Hepatocyte (in vitro differentiated cells): ENCODE measurements at regions not wholly inside any gene's neighbourhood (a gene's known extent, or its start where the extent isn't known, plus 50 kb on each side); places are given as distances from the start of the nearest gene placed in this dataset.

Experiments
- DNase-seq: peaks from one replicate; pipeline ENCODE4 v3.0.0-alpha.2; 2016; ENCODE audit warnings: low spot score
- H2AFZ ChIP-seq: fragments of 200-600 bp; sonication (generic); 2 replicates; pipeline ENCODE4 v1.6.0; 2016; ENCODE audit warnings: antibody characterized with exemption, mild to moderate bottlenecking
- H3K27ac ChIP-seq: fragments of 200-600 bp; sonication (generic); 2 replicates; pipeline ENCODE4 v1.5.1; 2016; ENCODE audit warnings: mild to moderate bottlenecking
- H3K27me3 ChIP-seq: fragments of 200-600 bp; sonication (generic); 2 replicates; pipeline ENCODE4 v1.6.1; 2016
- H3K36me3 ChIP-seq: fragments of 200-600 bp; sonication (generic); replicated peaks from 2 replicates; pipeline ENCODE4 v1.5.1; 2016; ENCODE audit warnings: low read depth; ENCODE audit not compliant: insufficient read depth
- H3K4me1 ChIP-seq: fragments of 200-600 bp; sonication (generic); 2 replicates; pipeline ENCODE4 v1.5.1; 2016; ENCODE audit warnings: mild to moderate bottlenecking, moderate library complexity; ENCODE audit not compliant: insufficient read depth
- H3K4me2 ChIP-seq: fragments of 200-600 bp; sonication (generic); 2 replicates; pipeline ENCODE4 v1.6.0; 2016
- H3K4me3 ChIP-seq: fragments of 200-600 bp; sonication (generic); 2 replicates; pipeline ENCODE4 v1.5.1; 2016; ENCODE audit warnings: mild to moderate bottlenecking
- H3K79me2 ChIP-seq: fragments of 200-600 bp; sonication (generic); 2 replicates; pipeline ENCODE4 v1.6.0; 2017; ENCODE audit warnings: mild to moderate bottlenecking
- H3K9me2 ChIP-seq: fragments of 200-600 bp; sonication (generic); replicated peaks from 2 replicates; pipeline ENCODE4 v1.6.0; 2017; ENCODE audit warnings: mild to moderate bottlenecking; ENCODE audit not compliant: insufficient read depth
- H3K9me3 ChIP-seq: fragments of 200-600 bp; sonication (generic); 2 replicates; pipeline ENCODE4 v1.5.1; 2016; ENCODE audit warnings: low read depth, mild to moderate bottlenecking
- H4K20me1 ChIP-seq: fragments of 200-600 bp; sonication (generic); 2 replicates; pipeline ENCODE4 v1.6.0; 2016; ENCODE audit warnings: mild to moderate bottlenecking; ENCODE audit not compliant: insufficient read depth, poor library complexity, severe bottlenecking
- CTCF ChIP-seq: fragments of 200-600 bp; sonication (generic); IDR thresholded peaks from 2 replicates; pipeline ENCODE4 v1.5.1; 2016; ENCODE audit warnings: antibody characterized with exemption, mild to moderate bottlenecking; ENCODE audit not compliant: poor library complexity
- EZH2 ChIP-seq: fragments of 200-600 bp; sonication (generic); IDR thresholded peaks from 2 replicates; pipeline ENCODE4 v1.6.1; 2016; ENCODE audit warnings: antibody characterized with exemption, mild to moderate bottlenecking, borderline replicate concordance
- EZH2phosphoT487 ChIP-seq: fragments of 200-600 bp; sonication (generic); IDR thresholded peaks from one replicate; pipeline ENCODE4 v1.6.1; 2018; ENCODE audit warnings: antibody characterized with exemption, mild to moderate bottlenecking, low read depth, moderate library complexity; ENCODE audit not compliant: unreplicated experiment, severe bottlenecking
- WGBS: methylation state at CpG from one replicate; pipeline ENCODE4 v1.1.6; 2016; ENCODE audit warnings: low lambda C conversion rate; ENCODE audit errors: missing lambda C conversion rate; 5-methylcytosine and 5-hydroxymethylcytosine counted together

GRCh38 chr12:31790759-31791158, 61.9 kb upstream of the AMN1 start:
- H4K20me1 ChIP-seq = no peaks in the 10 kb centered on the region
- H3K79me2 ChIP-seq = no peaks in the 10 kb centered on the region
- TF ChIP-seq EZH2 = no peak
- TF ChIP-seq CTCF = no peak
- TF ChIP-seq EZH2phosphoT487 = no peak
- no peaks in the 10 kb centered on the region for H3K36me3 ChIP-seq
- DNase-seq = no peak
- no peaks in the 10 kb centered on the region for H3K27me3 ChIP-seq
- H3K4me1 ChIP-seq = no peaks in the 10 kb centered on the region
- no peaks in the 10 kb centered on the region for H3K9me2 ChIP-seq
- 0% methylated on average over 1 of the region's 1 CpG for WGBS
- no peaks in the 10 kb centered on the region for H3K9me3 ChIP-seq
- H3K4me3 ChIP-seq = no peak overlapping the region
- H2AFZ ChIP-seq = no peak overlapping the region
- H3K4me2 ChIP-seq = no peak overlapping the region
- no peak overlapping the region for H3K27ac ChIP-seq

GRCh38 chr12:31785318-31785717, 56.5 kb upstream of the AMN1 start:
- no peak overlapping the region for H3K4me2 ChIP-seq
- H3K36me3 ChIP-seq = no peaks in the 10 kb centered on the region
- no peaks in the 10 kb centered on the region for H3K4me1 ChIP-seq
- H3K27ac ChIP-seq = no peak overlapping the region
- no peak overlapping the region for H2AFZ ChIP-seq
- H4K20me1 ChIP-seq = no peaks in the 10 kb centered on the region
- H3K9me3 ChIP-seq = no peaks in the 10 kb centered on the region
- DNase-seq = no peak
- TF ChIP-seq EZH2phosphoT487 (no peak), CTCF (no peak), EZH2 (no peak)
- WGBS = 90% methylated on average over 2 of the region's 2 CpGs
- H3K27me3 ChIP-seq = no peaks in the 10 kb centered on the region
- no peaks in the 10 kb centered on the region for H3K9me2 ChIP-seq
- no peaks in the 10 kb centered on the region for H3K79me2 ChIP-seq
- no peak overlapping the region for H3K4me3 ChIP-seq

GRCh38 chr12:31783996-31784645, 55.3 kb upstream of the AMN1 start:
- TF ChIP-seq EZH2phosphoT487 = no peak
- no peak for TF ChIP-seq EZH2
- TF ChIP-seq CTCF = no peak
- Histone ChIP-seq H3K27ac (no peak overlapping the region), H3K4me1 (no peaks in the 10 kb centered on the region), H3K79me2 (no peaks in the 10 kb centered on the region), H3K36me3 (no peaks in the 10 kb centered on the region), H3K9me3 (no peaks in the 10 kb centered on the region), H3K4me3 (no peak overlapping the region), H4K20me1 (no peaks in the 10 kb centered on the region), H3K9me2 (no peaks in the 10 kb centered on the region), H2AFZ (no peak overlapping the region), H3K27me3 (no peaks in the 10 kb centered on the region), H3K4me2 (no peak overlapping the region)
- 78% methylated on average over 3 of the region's 3 CpGs for WGBS
- no peak for DNase-seq
